Heart left ventricle (tissue), 13 donors: ENCODE measurements at regions not wholly inside any gene's neighbourhood (a gene's known extent, or its start where the extent isn't known, plus 50 kb on each side); places are given as distances from the start of the nearest gene placed in this dataset.

Experiments used
- CTCF ChIP-seq, 12 donors: fragments of 200-600 bp; sonication (generic) in 4 of 12; IDR thresholded peaks; one replicate each; pipeline versions ENCODE4 v1.5.0 to v1.8.0; 2018 to 2022; ENCODE audit warnings: antibody characterized with exemption in 12 of 12, mild to moderate bottlenecking in 5 of 12
- POLR2A ChIP-seq, 2 donors: fragments of 450-650 bp; IDR thresholded peaks; one replicate each; pipeline ENCODE4 v1.6.1; 2017; ENCODE audit warnings: antibody characterized with exemption in 2 of 2, mild to moderate bottlenecking in 2 of 2, moderate library complexity in 2 of 2
- donor health status: ischemic (EF 13 %, LVEDD 7.1; RV severe dilation, severe dysfunction).
- donor health status: DM: no; HTN: yes; CAD: no.
- donor health status: DM: no; HTN: no; CAD: no.
- donor health status: ischemic (EF 25% LVEDD 6.9; RV normal size, moderate dysfunction).
- donor health status: ischemic (EF 25% LVEDD 5.7; RV mildly dilated, moderate dysfunction).
- donor health status: ischemic (EF 35%, LVEDD 5.7; RV mildly dilated, moderate dysfunction).
- donor health status: nonischemic (EF 11% LVEDD 7.7; RV severe dilation, severe dysfunction).
- donor health status: DM: yes; HTN: yes; CAD: no.
- donor health status: PGD.
- donor health status: ischemic (EF 29% LVEDD 5.4; RV normal size, mild dysfunction).
- donor health status: nonischemic (EF 23%, LVEDD 6.1; RV moderate dilation, normal function).

DNA sequence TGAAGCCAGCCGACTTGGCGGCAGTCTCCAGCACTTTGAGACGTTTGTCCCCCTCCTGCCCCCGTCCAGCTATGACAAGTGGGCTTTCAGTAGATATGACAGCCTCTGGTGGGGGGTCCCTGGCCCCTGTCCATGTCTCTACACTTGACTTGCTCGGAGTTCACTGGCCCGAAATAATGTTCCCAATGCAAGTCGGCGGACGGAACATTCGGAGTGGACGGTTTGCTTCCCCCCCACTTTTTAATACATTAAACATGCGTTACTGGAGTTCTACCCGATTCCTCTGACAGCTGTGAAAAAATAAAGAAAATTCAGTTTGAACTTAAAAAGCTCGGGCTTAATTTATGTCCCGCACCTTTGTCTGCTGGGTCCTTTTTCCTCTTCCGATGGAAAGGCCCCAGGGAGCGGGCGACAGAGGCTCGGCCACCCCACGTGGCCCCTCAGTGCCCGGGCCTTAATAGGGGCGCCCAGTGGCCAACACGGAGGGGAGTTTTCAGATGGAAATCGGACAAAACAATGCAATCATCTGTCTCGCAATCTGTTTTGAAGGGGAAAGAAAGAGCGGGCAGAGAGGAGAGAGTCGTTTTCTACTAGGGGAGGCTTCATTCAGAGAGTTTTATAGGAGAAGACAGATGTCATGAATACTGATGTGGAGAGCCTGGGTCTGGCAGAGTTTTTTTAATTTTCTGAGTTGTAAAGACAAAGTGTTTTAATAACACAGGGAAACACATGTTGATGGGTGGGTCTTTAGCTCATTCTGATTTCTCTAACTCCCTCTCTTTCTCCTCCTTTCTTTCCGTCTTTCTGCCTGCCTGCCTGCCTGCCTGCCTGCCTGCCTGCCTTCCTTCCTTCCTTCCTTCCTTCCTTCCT is 50.2 kb downstream of the SMIM38 start:
- TF ChIP-seq CTCF (IDR thresholded peaks at IDR 0.05): no peak
- TF ChIP-seq POLR2A (IDR thresholded peaks at IDR 0.05): no peak
